Osteocyte (in vitro differentiated cells): ENCODE measurements at regions not wholly inside any gene's neighbourhood (a gene's known extent, or its start where the extent isn't known, plus 50 kb on each side); places are given as distances from the start of the nearest gene placed in this dataset.

Source experiments
- DNase-seq: peaks from one replicate; pipeline ENCODE4 v3.0.0; 2021; ENCODE audit warnings: mixed read lengths; ENCODE audit not compliant: unreplicated experiment; ENCODE audit errors: extremely low spot score
- H3K27ac Mint-ChIP-seq: one replicate; pipeline ENCODE4 v1.8.0; 2021; ENCODE audit warnings: mild to moderate bottlenecking, mixed read lengths; ENCODE audit not compliant: unreplicated experiment
- H3K27me3 Mint-ChIP-seq: one replicate; pipeline ENCODE4 v1.8.0; 2021; ENCODE audit warnings: mixed read lengths; ENCODE audit not compliant: unreplicated experiment
- H3K36me3 Mint-ChIP-seq: one replicate; pipeline ENCODE4 v1.8.0; 2021; ENCODE audit warnings: mixed read lengths; ENCODE audit not compliant: unreplicated experiment
- H3K4me1 Mint-ChIP-seq: one replicate; pipeline ENCODE4 v1.8.0; 2021; ENCODE audit warnings: mixed read lengths; ENCODE audit not compliant: unreplicated experiment
- H3K4me3 Mint-ChIP-seq: one replicate; pipeline ENCODE4 v1.8.0; 2021; ENCODE audit warnings: mild to moderate bottlenecking, moderate library complexity, mixed read lengths; ENCODE audit not compliant: unreplicated experiment
- H3K9me3 Mint-ChIP-seq: one replicate; pipeline ENCODE4 v1.8.0; 2021; ENCODE audit warnings: mixed read lengths; ENCODE audit not compliant: unreplicated experiment
- TF ChIP-seq, protein P1 (sequence below): fragments of 200-600 bp; sonication (generic); IDR thresholded peaks from 2 replicates; pipeline ENCODE4 v1.5.0; 2021; ENCODE audit warnings: antibody characterized with exemption, mild to moderate bottlenecking, moderate library complexity

DNA sequence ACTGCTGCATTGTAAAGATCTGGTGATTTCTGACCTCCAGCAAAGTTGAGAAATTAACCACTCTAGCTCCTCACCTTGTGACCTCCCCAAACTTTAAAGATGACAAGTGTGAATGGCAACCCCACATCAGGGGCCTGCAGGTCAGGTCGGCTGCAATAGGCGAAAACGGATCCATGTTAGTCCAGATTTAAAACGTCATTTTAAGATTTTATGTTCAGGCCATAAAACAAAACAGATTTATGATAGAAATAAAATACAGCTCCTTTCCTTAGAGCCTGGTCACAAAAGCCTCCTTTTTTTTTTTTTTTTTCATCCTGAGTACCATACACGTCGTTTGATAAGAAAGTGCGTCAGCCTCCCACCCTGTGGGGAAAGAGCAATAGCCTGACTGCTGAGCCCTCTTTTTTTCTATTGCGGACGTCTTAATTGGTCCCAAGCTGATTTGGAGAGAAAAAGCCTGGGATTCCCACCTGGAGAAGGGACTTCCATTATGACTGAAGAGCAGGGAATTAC is 519.2 kb upstream of the NOX3 start:
- no peak for DNase-seq
- H3K9me3 Mint-ChIP-seq, result no peaks in the 10 kb centered on the region
- TF ChIP-seq, protein P1, sequence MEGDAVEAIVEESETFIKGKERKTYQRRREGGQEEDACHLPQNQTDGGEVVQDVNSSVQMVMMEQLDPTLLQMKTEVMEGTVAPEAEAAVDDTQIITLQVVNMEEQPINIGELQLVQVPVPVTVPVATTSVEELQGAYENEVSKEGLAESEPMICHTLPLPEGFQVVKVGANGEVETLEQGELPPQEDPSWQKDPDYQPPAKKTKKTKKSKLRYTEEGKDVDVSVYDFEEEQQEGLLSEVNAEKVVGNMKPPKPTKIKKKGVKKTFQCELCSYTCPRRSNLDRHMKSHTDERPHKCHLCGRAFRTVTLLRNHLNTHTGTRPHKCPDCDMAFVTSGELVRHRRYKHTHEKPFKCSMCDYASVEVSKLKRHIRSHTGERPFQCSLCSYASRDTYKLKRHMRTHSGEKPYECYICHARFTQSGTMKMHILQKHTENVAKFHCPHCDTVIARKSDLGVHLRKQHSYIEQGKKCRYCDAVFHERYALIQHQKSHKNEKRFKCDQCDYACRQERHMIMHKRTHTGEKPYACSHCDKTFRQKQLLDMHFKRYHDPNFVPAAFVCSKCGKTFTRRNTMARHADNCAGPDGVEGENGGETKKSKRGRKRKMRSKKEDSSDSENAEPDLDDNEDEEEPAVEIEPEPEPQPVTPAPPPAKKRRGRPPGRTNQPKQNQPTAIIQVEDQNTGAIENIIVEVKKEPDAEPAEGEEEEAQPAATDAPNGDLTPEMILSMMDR, result no peak

DNA sequence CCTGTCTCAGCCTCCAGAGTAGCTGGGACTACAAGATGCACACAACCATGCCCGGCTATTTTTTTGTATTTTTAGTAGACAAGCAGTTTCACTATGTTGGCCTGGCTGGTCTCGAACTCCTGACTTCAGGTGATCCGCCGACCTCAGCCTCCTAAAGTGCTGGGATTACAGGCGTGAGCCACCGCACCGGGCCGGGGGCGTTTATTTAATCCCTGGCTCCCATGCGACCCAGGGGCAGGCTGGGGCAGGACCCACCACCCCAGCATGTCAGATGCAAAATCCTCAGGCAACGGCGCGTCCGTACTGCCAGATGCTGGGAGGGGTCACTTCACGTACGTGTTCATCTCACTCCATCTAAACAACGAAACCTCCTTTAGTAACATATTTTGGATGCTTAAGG is 518.7 kb upstream of the NOX3 start:
- no peaks in the 10 kb centered on the region for H3K9me3 Mint-ChIP-seq

More for the DNA sequence above, 519.2 kb upstream of the NOX3 start:
- no peak overlapping the region for H3K27ac Mint-ChIP-seq
- H3K4me1 Mint-ChIP-seq, result no peaks in the 10 kb centered on the region
- no peaks in the 10 kb centered on the region for H3K27me3 Mint-ChIP-seq
- H3K36me3 Mint-ChIP-seq, result no peaks in the 10 kb centered on the region
- no peak overlapping the region for H3K4me3 Mint-ChIP-seq

DNA sequence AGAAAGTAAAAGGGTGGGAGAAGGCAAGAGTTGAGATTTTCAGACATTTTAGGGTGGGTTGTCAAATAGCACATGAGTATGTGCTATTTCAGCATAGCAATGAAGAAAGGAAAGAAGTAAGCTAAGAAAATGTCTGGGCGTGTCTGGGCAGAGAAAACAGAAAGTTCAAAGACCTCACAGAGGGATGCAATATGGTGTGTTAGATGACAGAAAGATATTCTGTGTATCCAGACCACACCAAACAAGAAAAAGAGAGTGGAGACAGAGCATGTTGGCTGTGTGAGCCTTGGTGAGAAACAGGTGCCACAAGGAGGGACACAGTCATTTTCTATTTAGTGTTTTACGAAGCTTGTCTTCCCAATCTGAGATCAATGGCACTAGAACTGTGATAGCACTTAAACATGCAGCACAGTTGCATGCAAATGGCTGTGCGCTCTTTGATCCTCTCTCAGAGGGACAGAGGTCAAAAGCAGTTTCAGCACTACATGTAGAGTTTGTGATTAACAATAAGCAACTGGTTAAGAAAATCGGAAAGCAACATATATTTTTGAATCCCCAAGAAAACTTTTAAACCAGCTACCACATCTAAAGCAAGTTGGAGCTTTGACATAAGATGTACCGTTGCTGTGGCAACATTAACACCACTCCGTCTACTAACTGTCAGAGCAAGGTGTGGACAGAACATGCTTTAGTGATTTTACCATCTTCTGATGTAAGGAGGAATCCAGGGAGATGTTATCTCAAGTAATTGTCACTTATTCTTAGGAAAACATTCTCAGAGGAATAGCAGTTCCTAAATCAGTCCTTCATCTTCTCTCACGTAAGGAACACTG is 515.5 kb upstream of the NOX3 start:
- Mint-ChIP-seq H3K36me3 (no peaks in the 10 kb centered on the region), H3K4me3 (no peak overlapping the region), H3K4me1 (no peaks in the 10 kb centered on the region), H3K27ac (no peak overlapping the region), H3K9me3 (no peaks in the 10 kb centered on the region), H3K27me3 (no peaks in the 10 kb centered on the region)
- DNase-seq, result no peak
- TF ChIP-seq, protein P1, result no peak

More for the DNA sequence above, 518.7 kb upstream of the NOX3 start:
- TF ChIP-seq, protein P1, result no peak
- no peak for DNase-seq
- Mint-ChIP-seq H3K27me3 (no peaks in the 10 kb centered on the region), H3K4me1 (no peaks in the 10 kb centered on the region), H3K36me3 (no peaks in the 10 kb centered on the region), H3K4me3 (no peak overlapping the region), H3K27ac (no peak overlapping the region)

DNA sequence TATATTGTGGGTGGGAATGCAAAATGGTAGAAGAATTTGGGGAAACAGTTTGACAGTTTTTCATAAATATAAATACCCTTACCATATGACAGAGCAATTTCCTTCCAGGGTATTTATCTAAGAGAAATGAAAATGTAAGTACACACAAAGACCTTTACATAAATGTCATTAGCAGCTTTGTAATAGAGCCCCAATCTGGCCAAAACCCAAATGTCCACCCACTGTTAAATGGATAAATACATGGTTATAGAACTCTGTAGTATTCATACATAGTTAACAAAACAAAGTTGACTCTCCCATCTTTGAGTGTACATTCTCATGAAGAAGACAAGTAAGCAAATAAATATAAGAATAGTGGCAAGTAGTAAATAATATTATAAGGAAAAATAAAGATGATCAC is 514.8 kb upstream of the NOX3 start:
- no peak for DNase-seq
- H3K4me3 Mint-ChIP-seq, result no peak overlapping the region
- no peaks in the 10 kb centered on the region for H3K36me3 Mint-ChIP-seq
- H3K27me3 Mint-ChIP-seq, result no peaks in the 10 kb centered on the region
- TF ChIP-seq, protein P1, result no peak
- H3K9me3 Mint-ChIP-seq, result no peaks in the 10 kb centered on the region
- H3K4me1 Mint-ChIP-seq, result no peaks in the 10 kb centered on the region
- H3K27ac Mint-ChIP-seq, result no peak overlapping the region

DNA sequence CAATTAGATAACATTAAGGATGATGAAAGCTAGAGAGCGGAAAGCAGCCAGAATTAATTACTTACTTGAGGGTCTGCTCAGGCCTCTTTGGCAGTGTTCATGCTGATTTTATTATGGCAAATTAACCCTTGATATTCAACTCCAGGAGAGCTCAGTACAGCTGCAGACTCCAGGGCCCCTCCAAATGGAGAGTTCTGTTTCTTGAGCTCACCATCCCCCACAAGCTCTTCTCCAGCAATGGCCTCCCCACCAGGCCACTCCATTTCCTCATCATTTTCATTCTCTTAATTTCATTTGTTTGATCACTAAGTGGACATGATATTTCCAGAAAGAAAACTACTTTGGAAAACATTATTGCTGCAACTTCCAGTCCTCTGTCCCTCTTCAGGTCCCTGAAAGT is 513.3 kb upstream of the NOX3 start:
- no peak for DNase-seq
- H3K27me3 Mint-ChIP-seq, result no peaks in the 10 kb centered on the region
- H3K9me3 Mint-ChIP-seq, result no peaks in the 10 kb centered on the region
- no peak overlapping the region for H3K4me3 Mint-ChIP-seq
- no peaks in the 10 kb centered on the region for H3K36me3 Mint-ChIP-seq
- H3K27ac Mint-ChIP-seq, result no peak overlapping the region
- TF ChIP-seq, protein P1, result no peak
- no peaks in the 10 kb centered on the region for H3K4me1 Mint-ChIP-seq
